ENCODE measurements at regions not wholly inside any gene's neighbourhood (a gene's known extent, or its start where the extent isn't known, plus 50 kb on each side); places are given as distances from the start of the nearest gene placed in this dataset.

DNA sequence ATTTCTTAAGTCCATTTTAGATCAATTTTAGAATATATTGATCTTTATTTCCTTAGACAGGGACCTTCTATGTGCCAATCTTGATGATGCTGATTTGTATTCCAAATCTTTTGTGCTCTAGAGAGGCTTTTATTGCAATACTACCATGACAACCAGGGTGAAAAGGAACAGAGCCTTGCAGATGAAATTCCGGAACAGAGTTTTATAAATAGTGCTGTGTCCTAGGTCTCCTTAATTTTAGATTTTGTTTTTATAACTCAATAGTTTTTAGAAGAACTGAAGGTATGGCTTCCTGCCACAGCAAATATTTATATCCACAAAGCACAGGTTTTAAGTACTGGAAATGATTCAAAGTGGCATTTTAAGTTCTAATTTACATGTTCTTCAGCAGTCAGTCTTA, 160.2 kb downstream of the PMAIP1 start:
- TF ChIP-seq, protein P1, sequence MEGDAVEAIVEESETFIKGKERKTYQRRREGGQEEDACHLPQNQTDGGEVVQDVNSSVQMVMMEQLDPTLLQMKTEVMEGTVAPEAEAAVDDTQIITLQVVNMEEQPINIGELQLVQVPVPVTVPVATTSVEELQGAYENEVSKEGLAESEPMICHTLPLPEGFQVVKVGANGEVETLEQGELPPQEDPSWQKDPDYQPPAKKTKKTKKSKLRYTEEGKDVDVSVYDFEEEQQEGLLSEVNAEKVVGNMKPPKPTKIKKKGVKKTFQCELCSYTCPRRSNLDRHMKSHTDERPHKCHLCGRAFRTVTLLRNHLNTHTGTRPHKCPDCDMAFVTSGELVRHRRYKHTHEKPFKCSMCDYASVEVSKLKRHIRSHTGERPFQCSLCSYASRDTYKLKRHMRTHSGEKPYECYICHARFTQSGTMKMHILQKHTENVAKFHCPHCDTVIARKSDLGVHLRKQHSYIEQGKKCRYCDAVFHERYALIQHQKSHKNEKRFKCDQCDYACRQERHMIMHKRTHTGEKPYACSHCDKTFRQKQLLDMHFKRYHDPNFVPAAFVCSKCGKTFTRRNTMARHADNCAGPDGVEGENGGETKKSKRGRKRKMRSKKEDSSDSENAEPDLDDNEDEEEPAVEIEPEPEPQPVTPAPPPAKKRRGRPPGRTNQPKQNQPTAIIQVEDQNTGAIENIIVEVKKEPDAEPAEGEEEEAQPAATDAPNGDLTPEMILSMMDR (conservative IDR thresholded peaks at IDR 0.05), result no peak
- no peak for TF ChIP-seq ZFX (IDR thresholded peaks at IDR 0.05)

Data from C4-2B (cell line).